ENCODE measurements at regions not wholly inside any gene's neighbourhood (a gene's known extent, or its start where the extent isn't known, plus 50 kb on each side); places are given as distances from the start of the nearest gene placed in this dataset.
A peak's percentile ranks its signal among the peaks of the same experiment; 100 is the strongest.

- Histone ChIP-seq H3K27ac (ENCODE audit: control insufficient read depth, insufficient read depth, low read length) (no peak overlapping the region), H3K9ac (ENCODE audit: control insufficient read depth, extremely low read depth, insufficient read depth, low read length) (no peak overlapping the region), H3K9me1 (ENCODE audit: control insufficient read depth, extremely low read depth, insufficient read depth, low read length) (no peaks in the 10 kb centered on the region), H3K4me1 (ENCODE audit: control insufficient read depth, extremely low read depth, insufficient read depth, low read length) (peaks cover 23% of the 10 kb centered on the region), H3K36me3 (ENCODE audit: control insufficient read depth in 2 of 2, extremely low read depth in 1 of 2, insufficient read depth in 2 of 2, low read length in 2 of 2) (no peaks in the 10 kb centered on the region), H3K4me2 (ENCODE audit: control insufficient read depth, extremely low read depth, insufficient read depth, low read depth, low read length) (no peak overlapping the region), H3K79me2 (ENCODE audit: control insufficient read depth, insufficient read depth, low read length) (no peaks in the 10 kb centered on the region), H4K20me1 (ENCODE audit: control insufficient read depth, extremely low read depth, insufficient read depth, low read length) (no peaks in the 10 kb centered on the region), H2AFZ (ENCODE audit: control insufficient read depth, low read length) (no peak overlapping the region), H3K9me3 (ENCODE audit: control insufficient read depth, low read depth, low read length) (no peaks in the 10 kb centered on the region), H3K27me3 (ENCODE audit: control insufficient read depth, extremely low read depth, insufficient read depth, low read length) (peaks cover 5% of the 10 kb centered on the region), H3K4me3 (ENCODE audit: control insufficient read depth in 2 of 3, extremely low read depth in 1 of 3, insufficient read depth in 2 of 3, low read depth in 1 of 3, low read length in 3 of 3) (no peak overlapping the region)
- DNase-seq (ENCODE audit: low read depth, low spot score): no peak
- no peak for TF ChIP-seq EZH2 (IDR thresholded peaks at IDR 0.05; ENCODE audit: low read length)
- TF ChIP-seq, protein P1, sequence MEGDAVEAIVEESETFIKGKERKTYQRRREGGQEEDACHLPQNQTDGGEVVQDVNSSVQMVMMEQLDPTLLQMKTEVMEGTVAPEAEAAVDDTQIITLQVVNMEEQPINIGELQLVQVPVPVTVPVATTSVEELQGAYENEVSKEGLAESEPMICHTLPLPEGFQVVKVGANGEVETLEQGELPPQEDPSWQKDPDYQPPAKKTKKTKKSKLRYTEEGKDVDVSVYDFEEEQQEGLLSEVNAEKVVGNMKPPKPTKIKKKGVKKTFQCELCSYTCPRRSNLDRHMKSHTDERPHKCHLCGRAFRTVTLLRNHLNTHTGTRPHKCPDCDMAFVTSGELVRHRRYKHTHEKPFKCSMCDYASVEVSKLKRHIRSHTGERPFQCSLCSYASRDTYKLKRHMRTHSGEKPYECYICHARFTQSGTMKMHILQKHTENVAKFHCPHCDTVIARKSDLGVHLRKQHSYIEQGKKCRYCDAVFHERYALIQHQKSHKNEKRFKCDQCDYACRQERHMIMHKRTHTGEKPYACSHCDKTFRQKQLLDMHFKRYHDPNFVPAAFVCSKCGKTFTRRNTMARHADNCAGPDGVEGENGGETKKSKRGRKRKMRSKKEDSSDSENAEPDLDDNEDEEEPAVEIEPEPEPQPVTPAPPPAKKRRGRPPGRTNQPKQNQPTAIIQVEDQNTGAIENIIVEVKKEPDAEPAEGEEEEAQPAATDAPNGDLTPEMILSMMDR (optimal IDR thresholded peaks at IDR 0.05 in 1 of 3, IDR thresholded peaks at IDR 0.05 in 1 of 3, conservative IDR thresholded peaks at IDR 0.05 in 1 of 3; ENCODE audit: extremely low read depth in 1 of 3, insufficient read depth in 2 of 3, low read length in 3 of 3): no peak
- FAIRE-seq: no peak
- dilution Hi-C loops (cut with MboI; ENCODE audit: extremely low pct_ligation_motif_present, low sequenced_read_pairs): no loop called here
Observed at GRCh38 chr15:66881173-66881905, 179.3 kb downstream of the SMAD6 start.

GRCh38 chr15:66882251-66883020 is 180.4 kb downstream of the SMAD6 start:
- Histone ChIP-seq H3K9me1 (ENCODE audit: control insufficient read depth, extremely low read depth, insufficient read depth, low read length) (no peaks in the 10 kb centered on the region), H4K20me1 (ENCODE audit: control insufficient read depth, extremely low read depth, insufficient read depth, low read length) (no peaks in the 10 kb centered on the region), H3K4me1 (ENCODE audit: control insufficient read depth, extremely low read depth, insufficient read depth, low read length) (peaks cover 23% of the 10 kb centered on the region), H3K79me2 (ENCODE audit: control insufficient read depth, insufficient read depth, low read length) (no peaks in the 10 kb centered on the region), H3K27ac (ENCODE audit: control insufficient read depth, insufficient read depth, low read length) (no peak overlapping the region), H3K4me3 (ENCODE audit: control insufficient read depth in 2 of 3, extremely low read depth in 1 of 3, insufficient read depth in 2 of 3, low read depth in 1 of 3, low read length in 3 of 3) (no peak overlapping the region), H3K27me3 (ENCODE audit: control insufficient read depth, extremely low read depth, insufficient read depth, low read length) (no peaks in the 10 kb centered on the region), H3K9ac (ENCODE audit: control insufficient read depth, extremely low read depth, insufficient read depth, low read length) (no peak overlapping the region), H3K4me2 (ENCODE audit: control insufficient read depth, extremely low read depth, insufficient read depth, low read depth, low read length) (peak overlapping the region; percentile 30), H2AFZ (ENCODE audit: control insufficient read depth, low read length) (no peak overlapping the region), H3K9me3 (ENCODE audit: control insufficient read depth, low read depth, low read length) (no peaks in the 10 kb centered on the region), H3K36me3 (ENCODE audit: control insufficient read depth in 2 of 2, extremely low read depth in 1 of 2, insufficient read depth in 2 of 2, low read length in 2 of 2) (no peaks in the 10 kb centered on the region)
- DNase-seq (ENCODE audit: low read depth, low spot score) (no peak), FAIRE-seq (peak; percentile 13)
- dilution Hi-C loops (cut with MboI; ENCODE audit: extremely low pct_ligation_motif_present, low sequenced_read_pairs): no loop called here
- no peak for TF ChIP-seq EZH2 (IDR thresholded peaks at IDR 0.05; ENCODE audit: low read length)
- TF ChIP-seq, protein P1 (optimal IDR thresholded peaks at IDR 0.05 in 1 of 3, IDR thresholded peaks at IDR 0.05 in 1 of 3, conservative IDR thresholded peaks at IDR 0.05 in 1 of 3; ENCODE audit: extremely low read depth in 1 of 3, insufficient read depth in 2 of 3, low read length in 3 of 3): no peak
